ENCODE measurements at regions not wholly inside any gene's neighbourhood (a gene's known extent, or its start where the extent isn't known, plus 50 kb on each side); places are given as distances from the start of the nearest gene placed in this dataset.

DNA sequence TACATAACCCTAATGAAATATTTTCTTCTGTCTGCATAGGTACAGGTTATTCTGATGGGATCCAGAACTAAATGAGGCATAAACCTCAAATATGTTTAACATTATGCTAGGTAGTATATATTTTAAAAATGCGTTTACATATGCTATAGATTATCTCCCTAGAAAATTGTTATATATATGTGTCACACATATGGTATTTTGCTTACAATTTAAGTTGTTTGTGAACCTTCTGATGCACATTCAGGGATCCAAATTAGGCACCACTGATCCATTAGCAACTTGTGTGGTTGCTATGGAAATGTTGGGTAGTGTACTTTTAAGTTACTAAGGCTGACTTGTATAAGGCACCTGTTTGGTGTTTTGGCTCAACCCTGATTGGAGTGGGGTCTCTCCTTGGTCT is 456.7 kb downstream of the AEBP2 start:
- TF ChIP-seq, protein P1, sequence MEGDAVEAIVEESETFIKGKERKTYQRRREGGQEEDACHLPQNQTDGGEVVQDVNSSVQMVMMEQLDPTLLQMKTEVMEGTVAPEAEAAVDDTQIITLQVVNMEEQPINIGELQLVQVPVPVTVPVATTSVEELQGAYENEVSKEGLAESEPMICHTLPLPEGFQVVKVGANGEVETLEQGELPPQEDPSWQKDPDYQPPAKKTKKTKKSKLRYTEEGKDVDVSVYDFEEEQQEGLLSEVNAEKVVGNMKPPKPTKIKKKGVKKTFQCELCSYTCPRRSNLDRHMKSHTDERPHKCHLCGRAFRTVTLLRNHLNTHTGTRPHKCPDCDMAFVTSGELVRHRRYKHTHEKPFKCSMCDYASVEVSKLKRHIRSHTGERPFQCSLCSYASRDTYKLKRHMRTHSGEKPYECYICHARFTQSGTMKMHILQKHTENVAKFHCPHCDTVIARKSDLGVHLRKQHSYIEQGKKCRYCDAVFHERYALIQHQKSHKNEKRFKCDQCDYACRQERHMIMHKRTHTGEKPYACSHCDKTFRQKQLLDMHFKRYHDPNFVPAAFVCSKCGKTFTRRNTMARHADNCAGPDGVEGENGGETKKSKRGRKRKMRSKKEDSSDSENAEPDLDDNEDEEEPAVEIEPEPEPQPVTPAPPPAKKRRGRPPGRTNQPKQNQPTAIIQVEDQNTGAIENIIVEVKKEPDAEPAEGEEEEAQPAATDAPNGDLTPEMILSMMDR (IDR thresholded peaks at IDR 0.05; ENCODE audit: insufficient read depth in 1 of 2, low read depth in 1 of 2, low read length in 1 of 2, severe bottlenecking in 1 of 2, unreplicated experiment in 1 of 2): no peak
- intact Hi-C loops (cut with micrococcal nuclease; ENCODE audit: unreplicated experiment): no loop called here
- Histone ChIP-seq H3K9me3 (no peaks in the 10 kb centered on the region), H3K27me3 (replicated peaks; ENCODE audit: control insufficient read depth, insufficient read depth, low read length) (no peaks in the 10 kb centered on the region), H3K36me3 (ENCODE audit: control insufficient read depth, insufficient read depth, low read length) (no peaks in the 10 kb centered on the region), H3K4me1 (no peaks in the 10 kb centered on the region), H3K4me3 (ENCODE audit: low read depth, low read length) (no peak overlapping the region)
- ChIA-PET CTCF (no interaction called here), POLR2A (no interaction called here)
- no peak for DNase-seq
- Mint-ChIP-seq H3K4me1 (ENCODE audit: low read depth, unreplicated experiment) (no peaks in the 10 kb centered on the region), H3K9me3 (ENCODE audit: unreplicated experiment) (no peaks in the 10 kb centered on the region), H3K36me3 (ENCODE audit: insufficient read depth, unreplicated experiment) (no peaks in the 10 kb centered on the region), H3K4me3 (ENCODE audit: unreplicated experiment) (no peak overlapping the region), H3K27me3 (ENCODE audit: insufficient read depth, unreplicated experiment) (no peaks in the 10 kb centered on the region), H3K27ac (ENCODE audit: unreplicated experiment) (no peak overlapping the region)
- BruUV-seq (replicated peaks): no TSS peak

DNA sequence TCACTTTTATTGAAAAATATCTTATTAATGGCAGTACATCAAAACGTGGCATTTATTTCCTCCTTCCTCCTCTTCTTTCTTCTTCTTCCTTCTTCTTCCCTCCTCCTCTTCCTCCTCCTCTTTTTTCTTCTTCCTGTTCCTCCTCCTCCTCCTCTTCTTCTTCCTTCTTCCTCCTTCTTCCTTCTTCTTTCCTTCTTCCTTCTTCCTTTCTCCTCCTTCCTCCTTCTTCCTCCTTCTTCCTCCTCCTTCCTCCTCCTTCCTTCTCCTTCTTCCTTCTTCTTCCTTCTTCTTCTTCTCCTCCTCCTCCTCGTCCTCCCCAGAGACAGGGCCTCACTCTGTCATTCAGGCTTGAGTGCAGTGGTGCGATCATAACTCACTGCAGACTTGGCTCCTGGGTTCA is 457.2 kb downstream of the AEBP2 start:
- no peaks in the 10 kb centered on the region for H3K36me3 ChIP-seq (ENCODE audit: control insufficient read depth, insufficient read depth, low read length)
- Mint-ChIP-seq H3K4me1 (ENCODE audit: low read depth, unreplicated experiment) (no peaks in the 10 kb centered on the region), H3K27me3 (ENCODE audit: insufficient read depth, unreplicated experiment) (no peaks in the 10 kb centered on the region), H3K36me3 (ENCODE audit: insufficient read depth, unreplicated experiment) (no peaks in the 10 kb centered on the region), H3K27ac (ENCODE audit: unreplicated experiment) (no peak overlapping the region), H3K4me3 (ENCODE audit: unreplicated experiment) (no peak overlapping the region), H3K9me3 (ENCODE audit: unreplicated experiment) (no peaks in the 10 kb centered on the region)
- H3K27me3 ChIP-seq (replicated peaks; ENCODE audit: control insufficient read depth, insufficient read depth, low read length): no peaks in the 10 kb centered on the region
- ChIA-PET CTCF (no interaction called here), POLR2A (no interaction called here)
- H3K4me3 ChIP-seq (ENCODE audit: low read depth, low read length): no peak overlapping the region
- H3K4me1 ChIP-seq: no peaks in the 10 kb centered on the region
- no TSS peak for BruUV-seq (replicated peaks)
- no peak for DNase-seq
- TF ChIP-seq, protein P1 (IDR thresholded peaks at IDR 0.05; ENCODE audit: insufficient read depth in 1 of 2, low read depth in 1 of 2, low read length in 1 of 2, severe bottlenecking in 1 of 2, unreplicated experiment in 1 of 2): no peak
- H3K9me3 ChIP-seq: no peaks in the 10 kb centered on the region
- intact Hi-C loops (cut with micrococcal nuclease; ENCODE audit: unreplicated experiment): no loop called here

DNA sequence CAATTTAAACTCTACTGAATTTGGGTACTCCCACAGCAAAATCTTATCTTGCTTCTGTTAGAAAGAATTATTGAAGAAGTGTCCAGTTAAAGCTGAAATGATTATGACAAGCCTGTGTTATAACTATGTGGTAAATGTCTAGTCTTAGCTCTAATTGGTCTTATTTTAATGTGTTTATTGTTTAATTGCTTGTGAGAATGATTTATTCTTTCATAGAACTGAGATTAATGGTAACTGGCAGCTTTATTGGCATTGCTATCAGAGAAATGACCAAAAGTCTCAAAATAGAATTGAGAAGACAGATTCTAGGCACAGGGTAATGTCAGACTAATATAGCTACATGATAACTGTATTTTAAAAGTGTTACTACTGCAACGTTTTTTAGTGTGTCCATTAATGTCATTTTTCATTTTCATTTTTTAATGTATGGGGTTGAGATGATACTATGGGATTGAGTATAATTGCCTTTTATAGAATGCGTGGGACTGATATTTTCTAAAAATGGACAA is 458.7 kb downstream of the AEBP2 start:
- Histone ChIP-seq H3K4me1 (no peaks in the 10 kb centered on the region), H3K4me3 (ENCODE audit: low read depth, low read length) (no peak overlapping the region), H3K36me3 (ENCODE audit: control insufficient read depth, insufficient read depth, low read length) (no peaks in the 10 kb centered on the region), H3K9me3 (no peaks in the 10 kb centered on the region), H3K27me3 (replicated peaks; ENCODE audit: control insufficient read depth, insufficient read depth, low read length) (no peaks in the 10 kb centered on the region)
- BruUV-seq (replicated peaks): no TSS peak
- DNase-seq: no peak
- ChIA-PET POLR2A (no interaction called here), CTCF (no interaction called here)
- H3K27ac Mint-ChIP-seq (ENCODE audit: unreplicated experiment): no peak overlapping the region
- H3K9me3 Mint-ChIP-seq (ENCODE audit: unreplicated experiment): no peaks in the 10 kb centered on the region
- intact Hi-C loops (cut with micrococcal nuclease; ENCODE audit: unreplicated experiment): no loop called here
- H3K4me3 Mint-ChIP-seq (ENCODE audit: unreplicated experiment): no peak overlapping the region
- no peaks in the 10 kb centered on the region for H3K36me3 Mint-ChIP-seq (ENCODE audit: insufficient read depth, unreplicated experiment)
- TF ChIP-seq, protein P1 (IDR thresholded peaks at IDR 0.05; ENCODE audit: insufficient read depth in 1 of 2, low read depth in 1 of 2, low read length in 1 of 2, severe bottlenecking in 1 of 2, unreplicated experiment in 1 of 2): no peak
- H3K27me3 Mint-ChIP-seq (ENCODE audit: insufficient read depth, unreplicated experiment): no peaks in the 10 kb centered on the region
- no peaks in the 10 kb centered on the region for H3K4me1 Mint-ChIP-seq (ENCODE audit: low read depth, unreplicated experiment)
